Breast epithelium (tissue), 3 donors: ENCODE measurements at regions not wholly inside any gene's neighbourhood (a gene's known extent, or its start where the extent isn't known, plus 50 kb on each side); places are given as distances from the start of the nearest gene placed in this dataset.

ENCODE experiments used
- POLR2A ChIP-seq: fragments of 450-650 bp; IDR thresholded peaks from one replicate; pipeline ENCODE4 v1.6.1; 2016; ENCODE audit warnings: antibody characterized with exemption, mild to moderate bottlenecking, moderate library complexity
- POLR2AphosphoS5 ChIP-seq, 3 donors: sonication (generic); formaldehyde crosslinking; IDR thresholded peaks; one replicate each; pipeline ENCODE4 v1.6.1; 2017; ENCODE audit warnings: antibody characterized with exemption in 3 of 3
- TF ChIP-seq, protein P1 (sequence below), 3 donors: fragments of 450-650 bp; IDR thresholded peaks; one replicate each; pipeline ENCODE4 v1.5.1; 2016 to 2017; ENCODE audit warnings: antibody characterized with exemption in 3 of 3, mild to moderate bottlenecking in 3 of 3, moderate library complexity in 3 of 3

DNA sequence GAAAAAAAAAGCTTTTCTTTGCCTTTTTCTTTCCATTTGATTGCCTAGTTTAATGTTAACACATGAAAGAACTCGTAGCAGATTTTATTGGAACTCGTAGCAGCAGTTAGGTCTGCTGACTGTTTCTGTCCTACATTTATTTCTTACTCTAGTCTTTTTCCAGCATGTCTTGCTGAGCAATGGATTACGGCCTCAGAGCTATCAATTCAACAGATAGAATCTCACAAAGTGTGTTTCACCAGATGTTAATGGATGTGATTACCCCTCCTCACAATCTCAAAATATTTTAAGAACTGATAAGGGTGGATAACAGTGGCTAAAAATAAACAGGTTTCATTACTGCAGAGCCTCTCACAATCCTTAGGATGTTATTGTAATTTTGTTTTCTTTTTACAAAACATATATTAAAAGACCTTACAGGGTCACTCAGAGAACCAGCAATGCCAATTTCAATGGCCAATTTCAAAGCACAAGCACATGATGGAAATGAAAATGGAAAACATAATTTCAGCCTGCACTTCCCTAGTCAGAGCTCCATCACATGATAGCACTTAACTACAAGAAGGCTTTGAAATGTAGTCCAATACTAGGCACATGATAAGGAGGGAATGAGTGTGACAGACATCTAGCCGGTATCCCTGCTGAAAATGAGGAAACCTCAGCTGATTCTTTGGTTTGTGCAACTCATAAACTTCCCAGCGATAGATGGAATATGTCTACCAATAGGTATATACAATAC lies 838.1 kb upstream of the SEMA6D start:
- no peak for TF ChIP-seq POLR2A
- TF ChIP-seq, protein P1, sequence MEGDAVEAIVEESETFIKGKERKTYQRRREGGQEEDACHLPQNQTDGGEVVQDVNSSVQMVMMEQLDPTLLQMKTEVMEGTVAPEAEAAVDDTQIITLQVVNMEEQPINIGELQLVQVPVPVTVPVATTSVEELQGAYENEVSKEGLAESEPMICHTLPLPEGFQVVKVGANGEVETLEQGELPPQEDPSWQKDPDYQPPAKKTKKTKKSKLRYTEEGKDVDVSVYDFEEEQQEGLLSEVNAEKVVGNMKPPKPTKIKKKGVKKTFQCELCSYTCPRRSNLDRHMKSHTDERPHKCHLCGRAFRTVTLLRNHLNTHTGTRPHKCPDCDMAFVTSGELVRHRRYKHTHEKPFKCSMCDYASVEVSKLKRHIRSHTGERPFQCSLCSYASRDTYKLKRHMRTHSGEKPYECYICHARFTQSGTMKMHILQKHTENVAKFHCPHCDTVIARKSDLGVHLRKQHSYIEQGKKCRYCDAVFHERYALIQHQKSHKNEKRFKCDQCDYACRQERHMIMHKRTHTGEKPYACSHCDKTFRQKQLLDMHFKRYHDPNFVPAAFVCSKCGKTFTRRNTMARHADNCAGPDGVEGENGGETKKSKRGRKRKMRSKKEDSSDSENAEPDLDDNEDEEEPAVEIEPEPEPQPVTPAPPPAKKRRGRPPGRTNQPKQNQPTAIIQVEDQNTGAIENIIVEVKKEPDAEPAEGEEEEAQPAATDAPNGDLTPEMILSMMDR (IDR thresholded peaks at IDR 0.05): no peak
- TF ChIP-seq POLR2AphosphoS5 (IDR thresholded peaks at IDR 0.05): no peak
